GM19025 (cell line): ENCODE measurements at regions not wholly inside any gene's neighbourhood (a gene's known extent, or its start where the extent isn't known, plus 50 kb on each side); places are given as distances from the start of the nearest gene placed in this dataset.
"Not testable (repeated sequence)": the region's sequence is repeated elsewhere in the genome, so short reads cannot be mapped to it uniquely, and the experiment has no call there.

Source experiments
- ATAC-seq: cut with Tn5 transposase; IDR thresholded peaks from one replicate; pipeline ENCODE4 v1.9.1; 2021; ENCODE audit warnings: mild to moderate bottlenecking, low read depth, moderate library complexity; ENCODE audit not compliant: unreplicated experiment

DNA sequence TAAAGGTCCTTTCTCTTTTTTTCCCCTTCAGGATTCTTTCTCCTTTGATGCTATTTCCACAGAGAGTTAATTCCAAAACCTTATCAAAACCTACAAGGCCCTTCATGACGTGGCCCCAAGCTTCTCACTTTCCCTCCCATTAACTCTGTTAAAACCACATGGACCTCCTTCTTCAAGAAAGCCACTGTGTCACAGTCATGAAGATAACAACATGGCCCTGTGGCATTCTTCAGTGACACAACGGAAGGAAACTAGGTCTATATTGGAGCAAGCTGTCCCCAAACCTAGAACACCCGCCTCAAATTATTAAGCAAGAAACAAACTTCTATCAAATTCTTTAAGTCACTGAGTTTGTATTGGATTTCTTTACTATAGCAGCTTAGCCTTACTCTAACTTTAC lies 611.1 kb downstream of the NUF2 start:
- no peak for ATAC-seq

DNA sequence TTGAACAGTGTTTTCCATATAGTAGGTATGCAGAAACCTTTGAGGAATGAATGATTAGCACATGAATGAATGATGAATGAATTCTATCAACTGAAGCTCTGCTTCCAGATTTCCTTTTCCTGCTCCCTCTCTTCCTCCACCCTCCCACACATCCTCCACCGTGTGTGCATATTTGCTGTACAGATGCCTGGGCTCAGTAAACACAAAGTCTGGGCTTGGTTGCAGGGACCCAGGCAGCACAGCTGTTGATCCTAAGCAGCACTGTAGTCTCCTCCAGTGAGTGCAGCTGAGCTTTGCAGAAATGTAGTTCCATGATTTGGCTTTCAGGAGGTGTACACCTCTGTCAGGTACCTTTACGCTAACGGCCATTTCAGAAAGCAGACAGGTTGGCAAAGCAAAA lies 611.7 kb downstream of the NUF2 start:
- no peak for ATAC-seq

DNA sequence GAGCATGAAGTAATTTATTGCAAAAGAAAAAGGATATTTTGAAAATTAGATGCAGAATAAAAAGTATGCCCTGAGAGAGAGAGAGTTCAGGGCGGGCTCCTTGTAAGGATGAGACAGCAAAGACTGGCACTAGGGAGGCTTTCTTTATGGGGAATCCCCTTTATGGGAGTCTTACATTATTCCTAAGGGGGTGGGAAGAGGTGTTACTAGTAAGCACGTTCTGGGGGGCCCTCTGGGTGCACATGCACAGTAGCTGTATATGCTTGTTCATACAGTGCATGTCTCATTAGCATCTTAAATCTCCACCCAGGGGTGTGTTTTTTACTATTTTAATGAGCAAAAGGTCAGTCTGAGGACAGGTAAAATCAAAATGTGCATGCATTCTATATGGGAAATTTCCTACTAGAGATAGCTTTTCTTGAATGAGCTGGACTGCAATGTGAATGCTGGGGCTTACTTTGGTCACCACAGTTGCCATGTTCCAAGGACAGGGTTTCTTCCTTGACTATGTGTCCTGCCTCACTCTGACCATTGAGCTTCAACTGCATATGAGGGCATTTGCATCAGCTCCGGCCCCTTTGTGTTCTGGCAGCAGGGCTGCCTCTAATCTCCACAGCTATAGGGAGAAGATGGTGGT lies 614.1 kb downstream of the NUF2 start:
- no peak for ATAC-seq

DNA sequence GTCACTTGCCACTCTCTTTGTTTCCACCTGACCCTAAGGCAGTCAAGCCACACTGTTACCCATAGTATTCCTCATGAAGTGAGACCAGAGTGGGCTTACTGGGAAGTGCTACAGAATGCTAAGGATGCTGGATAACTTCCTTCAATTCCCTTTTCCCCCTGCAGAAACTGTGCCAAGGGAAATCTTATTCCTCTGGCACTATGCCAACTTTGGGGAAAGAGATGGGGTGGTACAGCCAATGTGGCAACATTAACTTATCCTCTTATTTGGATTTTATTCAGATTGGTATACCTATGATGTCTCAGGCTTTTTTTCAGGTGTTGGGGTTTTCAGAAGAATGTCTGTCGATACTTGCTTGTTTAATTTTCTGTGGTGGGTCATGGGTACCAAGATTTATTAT lies 599.4 kb upstream of the PBX1 start:
- no peak for ATAC-seq

DNA sequence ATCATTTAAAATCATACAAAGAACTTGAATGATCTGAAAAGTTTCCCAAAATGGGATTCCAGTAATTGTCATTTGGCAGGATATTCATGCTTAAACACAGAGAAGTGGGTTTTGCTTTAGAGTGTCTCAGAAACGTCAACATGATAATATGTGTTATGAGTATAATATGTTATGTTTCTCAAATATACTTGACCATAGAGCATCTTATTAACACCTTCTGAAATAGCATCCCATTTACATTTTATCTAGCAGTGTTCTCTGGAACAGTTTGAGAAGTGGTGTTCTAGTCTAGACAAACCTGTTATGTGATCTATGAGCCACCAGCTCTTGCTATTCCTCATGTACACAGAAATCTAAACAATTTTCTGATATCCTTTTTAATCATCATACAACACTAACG lies 588.8 kb upstream of the PBX1 start:
- no peak for ATAC-seq

DNA sequence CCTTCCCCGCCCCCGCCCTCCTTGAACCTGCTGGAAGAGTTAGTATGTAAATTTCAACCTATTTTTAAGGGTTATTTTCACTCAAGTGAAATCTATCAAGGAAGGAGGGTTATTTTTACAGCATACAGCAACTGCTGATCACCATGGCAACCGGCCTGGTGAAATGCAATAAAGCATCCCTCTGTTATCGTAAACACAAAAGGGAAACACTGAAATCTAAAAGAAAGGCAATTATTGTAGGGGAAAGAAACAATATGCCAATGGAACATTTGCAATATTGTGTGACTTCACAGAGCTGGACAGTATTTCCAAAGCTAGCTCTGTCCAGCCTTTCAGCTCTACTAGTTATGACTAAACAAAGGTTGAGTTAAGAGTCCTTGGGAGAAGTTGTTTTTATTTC lies 588.3 kb upstream of the PBX1 start:
- no peak for ATAC-seq

DNA sequence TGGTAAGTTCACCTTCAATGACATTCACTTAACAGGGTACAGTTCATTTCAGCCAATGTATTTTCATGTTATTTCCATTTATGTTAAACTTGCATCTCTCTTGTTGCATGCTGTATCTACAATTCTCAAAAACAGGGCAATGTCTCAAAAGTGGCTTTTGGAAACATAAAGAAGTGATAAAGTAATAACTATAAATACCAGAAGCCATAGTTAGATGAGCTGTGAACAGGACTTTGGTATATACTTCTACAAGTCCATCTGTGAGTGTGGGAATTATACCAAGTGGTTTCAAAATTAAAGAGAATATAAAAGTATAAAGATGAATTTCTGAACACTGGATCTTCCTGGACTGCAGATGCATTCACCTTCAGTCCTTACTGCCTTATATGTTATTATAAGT lies 585.4 kb upstream of the PBX1 start:
- no peak for ATAC-seq

DNA sequence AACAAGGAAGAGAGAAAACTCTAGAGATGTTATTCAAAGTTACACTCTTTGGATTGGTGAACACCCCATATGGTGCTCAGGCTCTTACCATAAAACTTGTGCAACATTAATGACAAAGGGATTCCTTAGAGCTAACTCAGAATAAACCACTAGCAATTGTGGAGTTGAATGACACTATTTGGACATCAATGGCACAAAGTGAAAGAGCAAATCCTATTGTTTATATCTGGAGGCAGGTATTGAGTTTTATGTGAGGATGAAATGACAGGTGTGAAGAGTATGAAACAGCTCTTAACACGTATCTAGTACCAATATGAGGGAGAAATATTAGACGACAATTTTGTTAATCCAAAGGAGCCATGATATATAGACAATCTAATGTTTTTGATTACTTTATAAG lies 584.9 kb upstream of the PBX1 start:
- no peak for ATAC-seq

DNA sequence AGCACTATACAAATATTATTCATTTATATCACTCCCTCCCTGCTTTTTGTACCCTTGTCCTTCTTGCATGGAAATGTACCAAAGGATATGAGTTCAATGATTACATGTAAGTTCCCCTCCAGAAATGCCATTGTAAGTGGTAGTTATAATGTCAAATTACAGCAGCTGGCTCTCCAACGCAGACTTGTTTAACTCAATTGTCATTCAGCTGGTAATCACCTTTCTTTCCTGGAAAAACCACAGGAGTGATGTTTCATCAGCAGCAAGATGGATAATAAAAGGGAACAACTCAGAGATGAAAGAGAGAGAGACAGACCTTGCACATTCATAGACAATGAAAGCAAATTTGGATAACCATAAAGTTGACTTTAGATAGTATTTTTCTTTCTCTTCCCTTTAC lies 578.6 kb upstream of the PBX1 start:
- ATAC-seq: no peak

DNA sequence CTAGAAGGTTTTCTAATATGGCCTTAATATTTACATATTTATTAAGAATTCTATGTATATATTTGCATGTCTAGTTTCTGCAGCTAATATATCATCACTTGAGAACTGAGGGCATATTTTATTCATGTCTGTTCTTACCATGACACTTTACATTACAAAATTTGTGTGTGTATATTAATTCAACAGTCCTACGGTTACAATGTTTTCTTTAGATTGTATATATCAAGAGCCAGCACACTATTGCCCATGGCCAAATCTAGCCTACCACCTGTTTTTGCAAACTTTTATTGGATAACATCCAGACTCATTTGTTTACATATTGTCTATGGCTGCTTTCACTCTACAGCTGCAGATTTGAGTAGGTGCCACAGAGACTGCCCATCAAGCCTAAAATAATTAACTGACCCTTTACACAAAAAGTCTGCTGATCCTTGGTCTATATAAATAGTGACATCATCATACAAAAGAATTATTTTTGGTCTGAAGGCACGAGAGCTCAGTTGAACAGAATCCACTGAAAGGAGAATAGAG lies 577.4 kb upstream of the PBX1 start:
- no peak for ATAC-seq

DNA sequence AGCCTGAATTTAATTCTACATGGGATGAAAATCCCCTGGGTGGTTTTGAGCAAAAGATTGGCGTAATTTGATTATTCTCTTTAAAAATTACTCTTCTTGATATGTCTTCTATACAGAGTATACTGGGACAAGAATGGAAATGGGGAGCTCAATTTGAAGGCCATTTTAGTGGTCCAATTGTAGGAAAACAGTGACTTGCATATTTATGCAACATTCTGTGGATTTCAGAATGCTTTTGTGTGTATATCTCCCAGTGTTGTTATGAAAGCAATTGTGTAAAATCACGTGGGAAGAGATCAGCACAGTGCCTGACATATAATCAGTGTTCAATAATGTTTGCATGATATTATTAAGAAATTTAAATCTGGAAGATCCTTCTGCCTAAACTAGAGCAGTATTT lies 575.9 kb upstream of the PBX1 start:
- ATAC-seq: no peak

DNA sequence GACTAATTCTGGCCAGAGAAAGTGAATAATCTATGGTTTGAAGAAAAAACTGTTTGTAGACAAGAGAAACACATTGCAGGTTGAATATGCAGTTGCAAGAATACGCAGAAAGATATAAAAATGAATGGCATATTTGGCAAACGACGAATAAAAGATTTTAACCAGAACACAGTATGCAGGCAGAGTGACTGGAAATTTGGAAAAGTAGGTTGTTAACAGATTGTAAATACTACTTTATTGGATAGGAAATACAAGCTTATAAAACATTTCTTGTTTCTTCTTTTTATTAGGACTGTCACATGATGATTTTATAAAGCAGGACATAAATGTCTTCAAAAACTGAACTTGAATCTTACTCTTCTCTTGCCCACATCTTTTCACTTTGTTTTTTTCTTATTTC lies 573.3 kb upstream of the PBX1 start:
- ATAC-seq: no peak

DNA sequence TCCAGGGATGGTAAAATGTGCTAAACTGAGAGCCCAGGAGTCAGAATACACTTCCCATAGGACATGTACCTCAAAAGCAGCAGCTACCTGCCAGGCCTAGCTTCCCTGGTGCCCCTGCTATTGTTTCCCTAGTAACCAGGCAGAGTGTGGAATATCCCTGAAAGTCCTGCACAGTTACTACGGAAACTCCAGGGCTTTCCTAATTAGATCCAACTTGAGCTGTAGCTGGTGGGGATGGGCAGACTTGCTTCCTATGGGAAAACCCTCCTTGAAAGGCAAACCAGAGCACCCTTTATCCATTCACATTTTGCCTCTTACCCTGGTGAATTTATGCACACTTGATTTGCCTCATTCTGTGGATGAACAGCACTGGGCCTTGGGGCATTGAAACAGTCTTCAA lies 559.9 kb upstream of the PBX1 start:
- ATAC-seq: no peak

DNA sequence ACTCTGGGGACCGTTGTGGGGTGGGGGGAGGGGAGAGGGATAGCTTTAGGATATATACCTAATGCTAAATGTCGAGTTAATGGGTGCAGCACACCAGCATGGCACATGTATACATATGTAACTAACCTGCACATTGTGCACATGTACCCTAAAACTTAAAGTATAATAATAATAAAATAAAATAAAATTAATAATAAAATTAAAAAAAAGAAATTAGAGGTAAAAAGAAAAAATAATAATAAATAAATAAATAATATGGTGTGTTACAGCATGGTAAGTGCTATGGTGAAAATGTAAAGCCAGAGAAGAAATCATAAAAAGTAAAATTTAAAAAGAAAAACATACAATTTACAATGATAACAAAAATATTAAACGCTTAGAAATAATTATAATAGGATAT lies 552.8 kb upstream of the PBX1 start:
- ATAC-seq: not testable (repeated sequence)

DNA sequence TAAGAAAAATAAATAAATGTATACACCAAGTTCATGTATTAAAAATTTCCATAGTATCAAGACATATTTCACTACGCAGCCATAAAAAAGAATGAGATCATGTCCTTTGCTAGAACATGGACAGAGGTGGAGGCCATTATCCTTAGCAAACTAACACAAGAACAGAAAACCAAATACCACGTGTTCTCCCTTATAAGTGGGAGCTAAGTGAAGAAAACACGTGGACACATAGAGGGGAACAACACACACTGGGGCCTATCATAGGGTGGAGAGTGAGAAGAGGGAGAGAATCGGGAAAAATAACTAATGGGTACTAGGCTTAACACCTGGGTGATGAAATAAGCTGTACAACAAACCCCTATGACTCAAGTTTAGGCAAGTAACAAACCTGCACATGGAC lies 552.4 kb upstream of the PBX1 start:
- no peak for ATAC-seq

DNA sequence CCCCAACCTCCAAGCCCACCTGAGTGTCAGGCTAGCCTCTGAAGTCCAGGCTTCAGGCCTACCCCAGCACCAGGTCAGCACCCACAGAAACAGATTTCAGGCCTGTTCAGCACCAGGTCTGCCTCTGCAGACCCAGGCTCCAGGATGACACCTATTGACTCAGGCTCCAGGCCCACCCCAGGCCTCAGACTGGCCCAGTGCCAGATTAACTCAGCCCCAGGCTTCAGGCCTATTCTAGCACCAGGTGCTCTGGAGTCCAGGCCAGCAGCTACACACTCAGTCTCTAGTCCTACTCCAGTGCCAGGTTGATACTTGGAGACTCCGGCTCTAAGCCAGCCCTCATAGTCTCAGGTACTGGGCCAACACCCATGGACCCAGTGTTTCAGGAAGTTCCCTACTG lies 541.7 kb upstream of the PBX1 start:
- ATAC-seq: no peak

DNA sequence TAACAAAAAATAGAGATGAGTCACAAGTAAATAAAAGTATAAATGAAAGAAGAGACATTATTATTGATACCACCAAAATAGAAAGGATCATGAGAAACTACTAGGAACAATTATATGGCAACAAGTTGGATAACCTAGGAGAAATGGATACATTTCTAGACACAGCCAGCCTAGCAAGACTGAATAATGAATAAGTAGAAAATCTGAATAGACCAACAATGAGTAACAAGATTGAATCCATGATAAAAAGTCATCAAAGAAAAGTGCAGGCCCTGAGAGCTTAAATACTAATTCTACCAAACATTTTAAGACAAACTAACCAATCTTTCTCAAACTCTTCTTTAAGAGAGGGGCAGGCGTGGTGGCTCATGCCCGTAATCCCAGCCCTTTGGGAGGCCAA lies 538.6 kb upstream of the PBX1 start:
- ATAC-seq: no peak

DNA sequence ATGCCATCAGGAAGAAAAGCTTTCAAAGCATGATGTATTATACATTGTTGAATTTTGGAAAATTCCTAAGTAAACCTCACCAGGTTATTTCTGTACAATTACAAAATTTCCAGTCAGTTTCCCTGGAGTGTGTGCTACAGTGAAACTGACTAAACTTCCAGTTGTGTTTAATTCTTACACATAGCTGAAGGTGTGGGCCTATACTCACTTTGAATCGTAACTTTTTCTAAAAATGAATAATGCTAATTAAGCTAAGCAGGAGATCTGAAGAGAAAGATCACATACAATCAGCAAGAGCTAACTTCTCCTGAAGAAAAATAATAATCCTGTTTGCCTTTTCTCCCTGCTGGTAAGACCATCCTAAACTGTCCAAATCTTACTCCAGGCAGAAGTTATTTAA lies 537.2 kb upstream of the PBX1 start:
- no peak for ATAC-seq

DNA sequence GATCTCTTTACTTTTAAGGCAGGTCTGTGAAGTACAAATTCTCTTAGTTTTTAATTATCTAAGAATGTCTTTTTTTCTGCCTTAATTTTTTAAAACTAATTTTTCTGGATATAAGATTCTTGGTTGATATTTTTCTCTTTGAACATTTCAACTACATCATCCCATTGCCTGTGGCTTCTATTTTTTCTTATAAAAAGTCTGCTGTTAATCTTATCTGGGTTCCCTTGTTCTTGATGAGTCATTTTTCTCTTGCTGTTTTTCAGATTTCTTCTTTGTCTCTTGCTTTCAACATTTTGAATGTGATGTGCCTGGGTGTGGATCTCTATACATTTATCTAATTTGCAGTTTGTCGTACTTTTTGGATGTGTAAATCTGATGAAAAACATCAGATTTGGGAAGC lies 525.2 kb upstream of the PBX1 start:
- ATAC-seq: no peak

DNA sequence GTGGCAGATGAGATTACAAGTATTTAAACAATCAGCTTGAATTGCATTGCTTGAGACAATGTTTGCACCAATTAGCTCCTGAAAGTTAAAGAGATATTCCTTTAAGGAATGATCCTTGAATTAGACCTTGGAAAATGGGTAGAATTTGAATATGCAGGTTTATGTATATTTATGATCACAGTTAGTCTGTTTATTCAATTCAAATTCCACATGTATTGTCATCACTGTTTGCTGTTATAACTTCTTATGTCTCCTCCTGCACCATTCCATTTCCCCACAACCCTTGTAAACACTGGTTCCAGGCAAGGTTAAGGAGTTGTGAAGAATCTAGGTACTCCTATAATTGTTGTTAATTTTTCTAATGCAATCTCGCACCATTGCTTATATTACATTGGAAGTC lies 518.2 kb upstream of the PBX1 start:
- ATAC-seq: no peak

DNA sequence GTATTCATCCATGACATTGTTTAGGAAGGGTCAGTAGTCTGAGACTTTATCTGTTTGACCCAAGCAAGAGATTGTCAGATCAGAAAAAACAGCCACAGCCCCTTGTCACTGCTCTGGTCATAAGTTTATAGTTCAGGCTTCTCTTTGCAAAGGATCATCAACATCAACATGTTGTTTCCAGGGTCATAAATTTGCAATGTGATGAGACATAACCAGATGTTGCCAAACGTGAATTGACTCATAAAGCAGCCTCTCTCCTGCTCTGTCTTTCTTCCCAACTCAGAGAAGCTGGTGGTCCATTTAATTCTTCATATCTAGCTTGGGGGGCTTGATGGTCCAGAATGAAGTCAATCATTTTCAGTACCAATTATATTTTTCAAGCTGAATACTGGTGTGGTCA lies 507.2 kb upstream of the PBX1 start:
- ATAC-seq: no peak

DNA sequence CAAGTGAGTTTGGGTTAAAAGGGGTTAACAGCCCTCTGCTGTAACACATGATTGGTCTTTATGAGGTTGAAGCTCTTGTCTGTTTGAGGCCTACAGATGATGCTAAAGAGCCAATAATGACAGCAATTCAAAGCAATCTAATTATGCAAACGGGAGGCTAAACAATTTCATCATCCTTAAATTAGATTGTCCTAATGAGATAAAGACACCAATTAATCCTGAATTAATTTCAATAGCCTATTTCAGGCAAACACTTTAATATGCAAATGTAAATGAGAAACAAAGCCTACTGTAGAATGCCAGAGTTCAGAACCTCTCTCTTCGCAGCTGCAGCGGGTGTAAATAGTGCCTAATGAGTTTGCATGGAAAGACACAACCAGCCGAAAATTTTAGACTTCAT lies 504.7 kb upstream of the PBX1 start:
- ATAC-seq: no peak

DNA sequence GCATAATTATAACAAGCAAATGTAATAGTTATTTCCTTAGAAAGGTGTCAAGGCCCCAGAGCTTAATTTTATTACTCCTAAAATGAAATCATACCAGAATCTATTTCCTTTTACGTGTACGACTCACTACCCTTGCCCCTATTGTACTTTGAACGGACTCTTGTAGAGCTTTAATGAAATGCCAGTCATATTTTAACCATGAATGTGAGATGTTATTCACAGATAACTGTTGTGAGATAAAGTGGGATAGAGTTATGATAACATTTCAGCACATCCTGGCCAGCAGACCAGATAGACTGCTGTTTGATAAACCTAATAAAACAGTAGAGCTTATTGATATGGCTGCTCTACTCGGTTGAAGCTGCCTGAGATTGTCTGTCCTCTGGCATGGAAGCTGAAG lies 500.8 kb upstream of the PBX1 start:
- no peak for ATAC-seq
